ENCODE measurements at regions not wholly inside any gene's neighbourhood (a gene's known extent, or its start where the extent isn't known, plus 50 kb on each side); places are given as distances from the start of the nearest gene placed in this dataset.
"Not testable (repeated sequence)": the region's sequence is repeated elsewhere in the genome, so short reads cannot be mapped to it uniquely, and the experiment has no call there.

DNA sequence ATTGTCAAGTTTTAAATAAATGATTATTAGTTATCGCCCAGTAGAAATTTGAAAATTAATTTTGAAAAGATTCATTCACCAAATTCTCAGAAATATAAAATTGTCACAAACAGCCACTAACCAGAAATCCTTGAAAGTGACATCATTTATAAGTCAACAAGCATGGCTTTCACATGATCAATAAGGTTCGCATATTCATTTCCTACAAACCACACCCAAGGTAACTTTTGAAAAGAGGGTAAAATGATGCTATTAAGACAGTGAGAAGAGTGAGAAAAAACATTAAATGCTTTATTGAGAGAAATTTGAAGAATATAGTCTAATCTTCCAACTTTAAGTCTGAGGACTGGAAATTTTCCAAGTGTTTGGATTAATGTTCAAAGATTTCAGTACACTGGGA lies 263.6 kb upstream of the ALCAM start:
- no peak for DNase-seq

DNA sequence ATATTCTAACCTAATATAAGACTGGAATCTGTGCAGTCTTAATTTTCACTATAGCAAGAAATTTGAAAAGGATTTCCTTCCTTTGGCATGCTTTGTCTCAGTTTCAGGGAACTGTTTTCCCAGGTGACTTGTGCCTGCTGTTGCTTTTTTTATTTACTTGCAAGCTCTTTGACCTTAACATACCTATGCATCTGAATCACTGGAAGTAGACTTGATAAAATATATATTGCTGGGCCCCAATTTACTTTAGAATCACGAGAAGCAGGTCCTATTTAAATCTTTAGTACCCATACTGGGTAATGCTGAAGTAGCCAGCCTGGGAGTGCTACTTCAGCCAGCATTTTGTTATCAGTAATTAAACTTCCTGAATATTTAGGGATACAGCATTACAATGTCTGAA lies 257.9 kb upstream of the ALCAM start:
- DNase-seq: no peak

GRCh38 chr3:105118905-105119304 lies 247.8 kb upstream of the ALCAM start:
- DNase-seq: no peak

DNA sequence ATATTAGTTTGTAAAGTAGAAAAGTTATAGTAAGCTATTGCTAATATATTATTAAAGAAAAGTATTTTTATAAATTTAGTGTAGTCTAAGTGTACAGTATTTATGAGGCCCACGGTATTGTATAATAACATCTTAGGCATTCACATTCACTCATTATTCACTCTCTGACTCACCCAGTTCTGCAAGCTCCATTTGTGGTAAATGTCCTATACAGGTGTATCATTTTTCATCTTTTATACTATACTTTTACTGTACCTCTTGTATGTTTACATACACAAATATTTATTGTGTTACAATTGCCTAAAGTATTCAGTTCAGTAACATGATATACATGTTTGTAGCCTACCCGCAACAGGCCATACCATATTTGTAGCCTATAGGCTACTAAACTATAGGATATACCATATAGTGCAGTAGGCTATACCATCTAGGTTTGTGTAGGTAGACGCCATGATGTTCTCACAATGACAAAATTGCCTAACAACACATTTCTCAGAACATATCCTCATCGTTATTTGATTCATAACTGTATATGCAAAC lies 246.8 kb upstream of the ALCAM start:
- DNase-seq: no peak

GRCh38 chr3:105130911-105131310 lies 235.8 kb upstream of the ALCAM start:
- DNase-seq: no peak

GRCh38 chr3:105137911-105138310 lies 228.8 kb upstream of the ALCAM start:
- DNase-seq: no peak

DNA sequence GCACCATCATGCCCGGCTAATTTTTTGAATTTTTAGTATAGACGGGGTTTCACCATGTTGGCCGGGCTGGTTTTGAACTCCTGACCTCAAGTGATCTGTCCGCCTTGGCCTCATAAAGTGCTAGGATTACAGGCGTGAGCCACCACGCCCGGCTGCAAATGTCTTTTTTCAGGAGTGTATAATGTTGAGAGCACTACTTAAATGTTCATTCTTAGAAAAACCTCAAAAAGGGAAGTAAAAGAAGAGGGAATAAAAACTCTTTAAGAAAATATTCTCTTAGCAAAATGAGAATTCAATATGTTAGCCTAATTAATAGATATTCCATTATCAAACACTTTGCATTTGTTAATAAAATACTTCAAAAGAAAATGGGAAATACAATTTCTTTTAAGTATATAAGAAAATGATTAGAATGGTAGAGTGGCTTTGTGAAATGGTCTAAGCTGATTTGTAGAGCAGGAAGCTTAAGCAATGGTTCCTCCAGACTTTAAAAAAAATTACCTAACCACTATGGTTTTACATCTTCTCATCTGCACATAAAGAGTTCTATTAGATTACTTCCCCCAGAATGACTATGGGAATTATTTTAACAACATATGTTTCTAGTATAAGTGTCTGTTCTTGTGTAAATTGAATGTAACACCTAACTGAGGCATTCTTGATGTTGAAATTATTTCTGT lies 226.7 kb upstream of the ALCAM start:
- DNase-seq: no peak

GRCh38 chr3:105140899-105141367 lies 225.8 kb upstream of the ALCAM start:
- no peak for DNase-seq

- DNase-seq: no peak
Observed at GRCh38 chr3:105144837-105145236, 221.9 kb upstream of the ALCAM start.

- DNase-seq: no peak
Observed at GRCh38 chr3:105145511-105145910, 221.2 kb upstream of the ALCAM start.

- DNase-seq: not testable (repeated sequence)
Observed at GRCh38 chr3:105149197-105149596, 217.5 kb upstream of the ALCAM start.

DNA sequence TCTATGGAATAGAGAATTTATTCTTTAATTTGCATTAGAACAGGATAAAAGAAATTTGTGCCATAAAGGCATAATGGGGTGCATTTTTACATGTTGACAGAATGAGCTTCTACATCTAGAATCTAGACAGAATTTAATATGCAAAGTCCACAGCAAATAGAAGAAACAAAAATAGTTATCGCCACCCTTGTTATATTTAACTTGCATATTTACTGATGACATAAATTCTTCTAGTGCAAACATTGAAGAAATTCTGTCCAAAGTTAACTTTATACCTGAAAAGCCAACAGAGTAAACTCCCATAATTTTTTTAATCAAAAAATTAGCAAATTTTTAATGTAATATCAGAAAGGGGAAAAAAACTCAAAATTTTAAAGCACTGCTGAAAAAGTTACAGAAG lies 213.7 kb upstream of the ALCAM start:
- no peak for DNase-seq

DNA sequence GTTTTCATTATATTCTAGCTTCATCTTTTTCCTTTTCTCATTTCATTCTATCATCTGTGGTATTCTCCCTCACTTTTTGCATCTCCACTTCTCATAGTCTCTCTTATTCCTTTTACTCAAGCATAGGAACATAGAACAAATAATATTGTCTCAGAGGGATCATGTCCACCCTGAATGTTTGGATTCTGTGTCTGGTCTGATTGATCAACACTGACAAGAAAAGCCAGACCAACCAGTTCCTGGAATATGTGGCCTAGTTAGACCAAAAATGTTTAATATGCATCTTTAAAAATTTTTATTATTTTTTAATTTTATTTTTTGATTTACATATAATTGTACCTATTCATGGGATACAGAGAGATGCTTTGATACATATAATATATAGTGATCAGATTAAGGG lies 212.0 kb upstream of the ALCAM start:
- no peak for DNase-seq

- no peak for DNase-seq
Observed at GRCh38 chr3:105157067-105157765, 209.5 kb upstream of the ALCAM start.

DNA sequence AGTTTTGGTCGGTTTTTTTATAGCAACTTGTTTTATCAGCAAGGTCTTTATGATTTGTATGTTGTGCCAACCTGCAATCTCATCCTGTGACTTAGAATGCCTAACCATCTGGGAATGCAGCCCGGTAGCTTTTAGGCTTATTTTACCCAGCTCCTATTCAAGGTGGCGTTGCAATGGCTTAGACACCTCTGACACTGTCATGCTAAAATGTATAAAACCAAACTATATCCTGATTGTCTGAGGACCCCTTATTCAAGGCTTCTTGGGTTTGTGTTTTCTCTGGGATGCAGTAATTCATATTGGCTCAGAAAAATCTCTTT lies 209.0 kb upstream of the ALCAM start:
- no peak for DNase-seq

DNA sequence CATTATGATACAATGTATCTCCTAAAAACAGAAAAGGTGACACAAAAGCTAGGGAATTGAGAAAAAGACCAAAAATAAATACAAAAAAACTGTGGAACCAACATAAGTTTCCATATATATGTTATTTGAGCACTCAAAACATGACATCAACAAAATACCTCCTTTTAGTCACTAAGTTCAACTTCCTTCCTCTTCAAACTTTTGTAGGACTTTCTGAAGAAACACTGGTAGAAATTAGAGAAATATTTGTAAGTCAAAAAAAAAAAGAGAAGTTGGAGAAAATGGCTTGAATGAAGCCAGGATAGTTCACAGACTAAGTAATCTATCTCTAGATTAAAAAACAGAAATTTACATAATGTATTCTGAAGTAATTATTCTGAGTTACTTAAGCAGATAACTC lies 208.4 kb upstream of the ALCAM start:
- no peak for DNase-seq

DNA sequence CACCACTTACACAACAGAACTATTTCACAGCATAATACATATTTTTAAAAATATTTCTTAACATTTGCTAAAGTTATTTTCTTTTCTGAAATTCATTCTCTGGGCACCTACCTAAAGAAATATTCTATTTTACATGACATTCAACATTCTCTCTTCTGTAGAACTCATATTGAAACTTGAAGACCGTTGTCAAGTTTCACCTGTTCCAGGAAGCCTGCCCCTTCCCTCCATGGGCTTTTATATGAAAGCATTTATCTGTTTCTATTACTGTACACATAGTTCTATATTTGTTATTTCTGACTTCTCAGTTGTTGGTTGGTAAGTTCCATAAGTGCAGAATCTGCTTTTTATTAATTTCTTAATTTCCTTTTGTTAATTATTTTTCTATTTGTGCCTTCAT lies 204.3 kb upstream of the ALCAM start:
- DNase-seq: no peak

DNA sequence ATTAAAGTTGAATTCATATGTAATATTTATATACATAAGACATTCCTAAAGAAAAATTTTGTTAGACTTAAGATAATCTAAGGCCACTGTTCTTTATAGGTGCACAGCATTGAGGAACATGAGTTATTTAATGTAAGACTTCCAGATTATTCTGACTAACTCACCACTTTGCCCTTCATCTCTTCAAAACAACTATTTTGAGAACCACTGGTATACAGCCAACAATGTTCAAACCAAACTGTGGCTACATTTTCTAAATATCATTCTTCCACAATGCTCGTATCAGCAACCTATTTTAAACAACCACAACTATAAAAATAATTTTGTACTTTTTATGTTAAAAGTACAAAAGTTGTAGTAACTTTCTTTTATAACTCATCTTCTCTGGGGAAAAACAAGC lies 199.8 kb upstream of the ALCAM start:
- DNase-seq: no peak

DNA sequence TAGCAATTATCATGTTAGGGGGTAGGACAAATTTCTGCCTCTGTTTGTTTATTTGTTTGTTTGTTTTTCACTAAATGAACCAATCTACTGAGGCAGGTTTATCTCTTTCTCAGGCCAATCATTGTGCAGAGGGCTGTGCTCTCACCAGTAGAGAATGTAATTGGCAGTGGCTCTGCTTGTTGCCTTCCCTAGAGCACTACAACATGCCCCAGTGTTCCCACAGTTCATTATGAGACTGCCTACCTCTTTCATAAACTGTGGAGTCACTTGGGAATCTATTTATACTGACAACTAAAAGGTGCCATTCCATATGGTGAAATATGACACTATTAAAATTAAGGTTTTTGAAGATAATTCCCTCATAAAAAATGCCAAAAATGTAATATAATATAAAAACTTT lies 196.3 kb upstream of the ALCAM start:
- DNase-seq: no peak

- DNase-seq: no peak
Observed at GRCh38 chr3:105174017-105174615, 192.6 kb upstream of the ALCAM start.

DNA sequence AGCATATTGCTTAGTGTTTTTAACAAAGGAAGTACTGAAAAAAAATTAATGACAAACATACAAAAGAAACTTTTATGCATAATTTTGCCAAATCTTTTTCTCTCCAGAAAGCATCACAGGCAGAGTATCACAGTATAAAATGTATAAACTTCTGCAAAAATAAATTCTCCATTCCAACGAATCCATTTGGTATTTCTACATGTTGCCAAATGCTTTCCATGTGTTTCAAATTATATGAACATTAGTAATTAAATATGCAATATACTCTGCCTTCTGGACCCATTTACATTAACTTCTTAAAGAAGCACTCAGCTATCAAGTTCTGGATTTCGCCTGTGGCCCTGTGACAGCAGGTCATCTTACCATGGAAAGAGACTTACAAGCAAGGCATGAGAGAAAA lies 189.1 kb upstream of the ALCAM start:
- DNase-seq: no peak

DNA sequence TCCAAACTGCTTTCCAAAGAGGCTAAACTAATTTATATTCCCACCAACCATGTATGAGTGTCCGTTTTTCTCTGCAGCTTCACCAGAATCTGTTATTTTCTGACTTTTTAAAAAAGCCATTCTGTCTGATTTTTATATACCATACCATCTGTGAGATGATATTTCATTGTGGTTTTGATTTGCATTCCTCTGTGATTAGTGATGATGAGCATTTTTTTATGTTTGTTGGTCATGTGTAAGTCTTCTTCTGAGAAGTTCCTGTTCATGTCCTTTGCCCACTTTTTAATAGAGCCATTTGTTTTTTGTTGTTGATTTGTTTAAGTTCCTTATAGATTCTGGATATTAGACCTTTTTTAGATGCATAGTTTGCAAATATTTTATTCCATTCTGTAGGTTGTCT lies 179.4 kb upstream of the ALCAM start:
- DNase-seq: no peak

DNA sequence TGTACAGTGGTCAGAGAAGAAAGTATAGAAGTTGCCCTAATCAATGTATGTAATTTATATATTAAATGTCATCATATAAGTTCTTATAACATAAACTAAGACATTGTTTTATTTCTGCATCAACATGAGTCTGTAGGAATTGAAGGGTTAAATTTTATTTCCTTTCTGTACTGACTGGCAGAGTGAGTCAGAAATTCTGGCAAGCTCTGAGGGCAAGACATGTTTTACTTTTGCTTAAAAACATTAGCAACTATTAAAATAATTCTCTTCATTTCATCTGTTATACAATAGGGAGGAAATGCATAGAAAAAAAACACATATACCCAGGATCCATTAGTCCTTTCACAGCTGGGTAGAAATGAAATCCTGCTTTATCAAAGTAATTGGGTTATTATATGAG lies 171.4 kb upstream of the ALCAM start:
- DNase-seq: no peak

GRCh38 chr3:105197863-105198262 lies 168.8 kb upstream of the ALCAM start:
- no peak for DNase-seq

All from amniotic stem cell (primary cell).